Amniotic epithelial cell (primary cell): ENCODE measurements at regions not wholly inside any gene's neighbourhood (a gene's known extent, or its start where the extent isn't known, plus 50 kb on each side); places are given as distances from the start of the nearest gene placed in this dataset.
"Not testable (repeated sequence)": the region's sequence is repeated elsewhere in the genome, so short reads cannot be mapped to it uniquely, and the experiment has no call there.

Experiments used
- DNase-seq: peaks from one replicate; pipeline ENCODE4 v3.0.0-alpha.2; 2010; ENCODE audit warnings: low read depth

DNA sequence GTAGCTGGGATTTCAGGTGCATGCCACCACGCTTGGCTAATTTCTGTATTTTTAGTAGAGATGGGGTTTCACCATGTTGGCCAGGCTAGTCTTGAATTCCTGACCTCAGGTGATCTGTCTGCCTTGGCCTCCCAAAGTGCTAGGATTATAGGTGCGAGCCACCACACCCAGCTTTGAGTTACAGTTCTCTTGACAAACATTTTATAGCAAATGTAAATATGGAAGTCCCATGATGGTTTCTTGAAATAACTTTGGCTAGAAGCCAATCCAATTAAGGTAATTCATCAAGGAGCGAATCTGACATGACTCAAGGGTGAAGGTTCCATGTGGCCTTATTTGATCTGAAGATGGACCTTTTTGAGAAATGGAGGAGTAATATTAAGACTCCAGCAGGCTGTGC, 76.2 kb upstream of the RFLNA start:
- not testable (repeated sequence) for DNase-seq

DNA sequence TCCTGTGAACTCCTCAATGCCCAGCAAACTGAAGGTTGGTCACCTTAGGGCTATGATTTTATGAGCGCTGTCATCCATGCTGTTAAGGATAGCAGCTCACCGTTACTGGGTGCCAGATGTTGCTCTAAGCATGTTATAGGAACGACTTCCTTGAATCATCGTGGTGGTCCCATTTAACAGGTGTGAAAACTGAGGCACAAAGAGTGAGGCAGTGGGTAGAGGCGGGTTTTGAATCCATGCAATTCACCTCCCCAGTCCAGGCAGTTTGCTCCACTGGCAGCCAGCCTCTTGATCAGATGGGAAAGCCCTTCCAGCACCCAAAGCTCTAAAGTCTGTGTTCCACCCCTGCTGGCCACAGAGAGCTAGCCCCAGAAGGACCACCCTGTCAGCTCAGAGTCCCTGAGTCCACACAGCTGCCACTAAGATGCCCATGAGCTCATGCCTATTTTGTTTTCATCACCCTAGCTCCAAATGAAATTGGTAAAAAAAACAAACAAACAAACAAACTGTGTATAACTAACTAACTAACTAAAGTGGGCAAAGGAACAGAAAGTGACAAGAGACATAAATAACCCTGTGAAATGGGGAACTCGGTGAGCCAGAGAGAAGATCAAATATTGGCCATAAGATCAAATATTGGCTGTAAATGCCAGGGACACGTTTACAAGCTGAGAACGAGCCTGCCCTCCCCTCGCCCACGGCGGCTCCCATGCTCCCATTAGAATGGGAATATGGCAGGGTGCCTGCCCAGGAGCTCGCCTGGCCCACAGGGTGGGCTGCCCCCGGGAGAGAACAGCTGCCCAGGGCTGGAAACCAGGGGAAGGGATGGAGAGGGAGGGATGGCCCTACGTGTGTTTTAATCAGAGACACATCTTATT, 72.3 kb upstream of the RFLNA start:
- DNase-seq, result no peak

DNA sequence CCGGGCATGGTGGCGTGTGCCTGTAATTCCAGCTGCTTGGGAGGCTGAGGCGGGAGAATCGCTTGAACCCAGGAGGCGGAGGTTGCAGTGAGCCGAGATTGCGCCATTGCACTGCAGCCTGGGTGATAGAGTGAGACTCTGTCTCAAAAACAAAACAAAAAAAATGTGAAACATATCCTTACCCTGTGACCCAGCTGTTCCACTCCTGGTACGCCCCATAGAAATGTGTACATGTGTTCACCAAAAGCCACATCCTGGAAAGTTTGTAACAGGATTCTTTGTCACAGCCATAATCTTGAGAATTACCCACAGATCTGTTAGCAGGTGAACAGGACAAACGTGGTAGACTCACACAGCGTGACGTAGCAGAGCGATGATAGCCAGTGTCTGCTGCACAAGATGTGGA, 71.2 kb upstream of the RFLNA start:
- DNase-seq, result not testable (repeated sequence)

DNA sequence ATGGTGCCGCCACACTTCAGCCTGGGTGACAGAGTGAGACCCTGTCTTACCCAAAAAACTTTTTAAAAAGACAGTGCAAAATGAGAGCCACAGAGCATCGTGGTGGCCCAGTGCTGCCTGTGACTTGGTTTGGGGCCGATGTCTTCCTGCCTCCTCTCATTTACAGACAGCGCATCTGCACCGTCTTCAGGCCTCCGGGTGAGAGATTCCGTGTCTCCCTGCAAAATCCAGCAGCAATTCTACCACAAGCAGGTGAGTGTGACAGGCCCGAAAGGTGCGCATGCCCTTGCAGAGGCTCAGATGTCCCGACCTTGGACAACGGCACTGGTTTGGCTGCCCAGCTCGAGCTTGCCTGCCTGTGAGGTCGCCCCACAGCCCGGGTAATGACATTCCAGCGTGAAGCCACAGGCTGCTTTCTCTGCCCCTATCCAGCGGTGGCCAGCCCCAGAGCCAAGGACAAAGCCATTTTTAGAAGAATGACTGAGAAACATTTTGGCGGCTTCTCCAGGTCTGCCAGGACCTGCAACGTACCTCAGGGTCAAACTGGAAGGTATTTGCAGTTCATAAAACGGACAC, 70.3 kb upstream of the RFLNA start:
- DNase-seq, result no peak

DNA sequence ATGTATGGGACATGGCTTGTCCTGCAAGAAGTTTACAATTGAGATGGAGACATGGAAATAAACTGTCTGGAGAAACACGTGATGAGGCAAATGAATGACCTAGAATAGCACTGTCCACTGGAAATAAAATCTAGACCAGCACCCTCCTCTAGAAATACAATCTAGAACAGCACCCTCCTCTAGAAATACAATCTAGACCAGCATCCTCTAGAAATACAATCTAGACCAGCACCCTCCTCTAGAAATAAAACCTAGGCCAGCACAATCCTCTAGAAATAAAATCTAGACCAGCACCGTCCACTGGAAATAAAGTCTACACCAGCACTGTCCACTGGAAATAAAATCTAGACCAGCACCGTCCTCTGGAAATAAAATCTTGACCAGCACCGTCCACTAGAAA, 69.2 kb upstream of the RFLNA start:
- DNase-seq, result no peak

DNA sequence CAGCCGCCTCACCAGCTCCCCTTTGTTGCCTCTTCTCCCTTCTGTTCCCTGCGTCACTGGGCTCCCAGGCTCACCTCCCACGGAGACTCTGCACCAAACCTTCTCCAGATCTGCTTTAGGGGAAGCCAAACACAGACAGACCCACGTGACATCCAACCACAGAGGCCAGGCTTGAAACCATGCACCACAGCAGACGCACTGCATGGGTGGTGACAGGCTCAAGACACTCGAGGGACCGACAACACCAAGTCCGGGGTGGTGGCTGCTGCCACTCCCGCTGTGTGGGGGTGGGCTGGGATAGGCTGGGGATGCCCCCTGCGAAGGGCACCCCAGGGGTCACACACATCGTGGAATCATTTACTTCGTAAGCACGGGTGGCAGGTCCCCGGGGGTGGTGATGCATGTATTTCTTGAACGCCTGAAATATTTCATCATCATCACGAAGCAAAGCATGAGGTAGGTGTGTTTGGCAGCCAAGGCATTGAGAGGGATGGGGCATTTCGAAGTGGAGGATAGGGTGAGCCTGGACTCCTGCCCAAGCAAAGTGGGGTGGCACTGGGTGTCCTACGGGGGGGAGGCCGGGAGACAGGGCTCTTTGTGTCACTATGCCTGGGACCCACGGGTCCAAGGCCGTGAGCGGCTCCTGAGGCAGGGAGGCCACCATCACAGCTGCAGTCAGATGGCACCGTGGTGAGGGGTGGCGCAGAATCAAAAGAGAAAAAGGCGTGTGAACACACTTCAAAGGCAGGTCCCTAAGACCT, 66.8 kb upstream of the RFLNA start:
- no peak for DNase-seq

DNA sequence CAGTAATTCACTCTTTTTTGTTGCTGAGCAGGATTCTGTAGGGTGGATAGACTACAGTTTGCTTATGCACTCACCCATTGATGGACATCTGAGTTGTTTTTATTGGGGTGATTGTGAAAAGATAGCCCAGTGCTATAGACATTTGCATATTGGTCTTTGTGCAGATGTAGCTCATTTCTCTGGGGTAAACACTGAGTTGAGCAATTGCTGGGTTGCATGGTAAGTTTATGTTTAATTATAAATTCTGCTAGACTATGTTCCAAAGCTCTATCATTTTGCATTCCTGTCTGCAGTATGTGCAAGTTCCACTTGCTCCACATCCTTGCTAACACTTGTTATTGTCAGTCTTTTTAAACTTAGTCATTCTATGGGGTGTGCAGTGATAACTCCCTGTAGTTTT, 65.4 kb upstream of the RFLNA start:
- DNase-seq, result peak; percentile 31

DNA sequence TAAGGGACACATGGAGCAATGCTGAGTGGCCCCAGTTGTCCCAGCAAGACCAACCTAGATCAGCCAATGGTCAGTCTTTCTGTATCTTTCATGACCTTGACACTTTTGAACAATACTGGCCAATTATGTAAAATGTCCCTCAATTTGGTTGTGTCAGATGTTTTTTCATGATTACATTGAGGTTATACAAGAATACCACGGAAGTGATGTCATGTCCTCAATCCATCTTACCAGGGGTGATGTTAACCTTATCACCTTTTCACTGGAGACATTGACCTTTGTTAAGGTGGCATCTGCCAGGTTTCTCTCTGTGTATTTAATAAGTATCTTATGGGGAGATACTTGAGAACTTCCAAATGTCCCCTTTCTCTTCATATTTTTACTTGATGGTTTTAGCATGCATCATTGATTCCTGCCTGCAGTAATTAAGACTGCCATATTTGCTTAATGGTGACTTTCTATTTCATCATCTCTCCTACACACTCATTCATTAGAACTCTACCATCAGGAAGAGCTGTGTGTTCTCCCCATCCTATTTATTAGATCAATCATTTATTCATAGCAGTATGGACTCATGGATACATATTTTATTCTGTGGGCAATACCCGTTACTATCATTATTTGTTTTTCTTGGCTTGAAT, 64.7 kb upstream of the RFLNA start:
- no peak for DNase-seq

DNA sequence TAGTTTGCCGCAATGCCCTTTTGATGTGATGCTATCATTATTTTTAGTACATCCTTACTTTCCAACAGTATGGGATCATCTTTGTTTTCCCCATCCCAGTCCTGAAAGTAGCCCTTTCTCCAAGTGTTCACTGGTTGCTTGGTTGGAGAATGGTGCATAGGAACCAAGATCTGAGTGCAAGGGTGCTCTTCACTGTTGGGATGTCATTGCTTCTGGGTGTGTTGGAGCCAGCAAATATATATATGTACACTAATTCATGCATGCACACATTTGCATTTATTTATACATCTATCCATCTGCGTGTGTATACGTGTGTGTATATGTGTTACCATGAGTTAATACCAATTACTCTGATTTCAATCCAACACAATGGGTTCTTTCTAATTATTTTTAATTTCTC, 64.1 kb upstream of the RFLNA start:
- DNase-seq, result no peak

DNA sequence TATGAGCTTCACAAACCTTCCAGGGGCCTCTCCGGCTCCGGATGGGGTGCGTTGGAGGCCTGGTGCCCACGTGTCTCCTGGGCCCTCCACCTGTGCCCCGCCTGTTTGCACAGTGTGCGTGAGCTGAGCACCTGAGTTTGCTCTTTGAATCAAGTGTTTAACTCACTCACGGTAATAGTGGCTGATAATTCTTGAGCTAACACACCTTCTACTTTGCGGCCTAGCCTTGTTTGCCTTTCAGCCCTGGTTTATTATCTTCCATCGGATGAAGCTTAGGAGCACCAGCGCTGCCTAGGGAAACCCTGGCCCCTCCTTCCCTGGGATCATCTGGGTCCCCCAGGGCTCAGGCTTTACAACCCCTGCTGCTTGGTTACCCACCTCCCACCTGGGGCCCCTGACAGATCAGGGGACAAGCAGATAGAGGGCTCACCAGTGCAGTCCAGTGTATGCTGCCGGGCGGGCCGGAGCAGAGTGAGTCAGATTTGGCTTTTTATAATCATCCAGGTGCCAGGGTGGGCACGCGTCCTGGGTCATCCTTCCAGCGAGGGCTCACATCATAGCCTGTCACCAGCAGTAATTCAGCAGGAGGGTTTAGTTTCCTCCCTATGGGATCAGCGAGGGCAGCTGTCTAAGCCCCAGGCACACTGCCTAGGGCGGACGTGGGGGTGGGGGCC, 62.8 kb upstream of the RFLNA start:
- no peak for DNase-seq

DNA sequence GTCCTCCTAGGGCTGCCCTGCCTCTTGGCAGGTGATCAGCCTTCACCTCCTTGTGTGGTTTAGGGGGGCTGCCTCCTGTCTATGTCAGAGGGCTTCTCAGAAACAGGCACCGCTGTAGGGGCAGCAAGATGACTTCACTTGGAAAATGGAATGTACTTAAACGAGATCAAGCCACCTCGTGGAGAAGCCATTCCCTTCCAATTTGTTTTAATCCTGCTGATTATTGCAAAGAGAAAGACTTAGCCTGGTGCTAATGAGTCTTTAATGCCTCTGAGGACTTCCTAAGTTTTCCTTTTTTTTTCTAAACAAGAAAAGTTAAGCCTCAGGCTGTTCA, 62.3 kb upstream of the RFLNA start:
- peak; percentile 8 for DNase-seq

DNA sequence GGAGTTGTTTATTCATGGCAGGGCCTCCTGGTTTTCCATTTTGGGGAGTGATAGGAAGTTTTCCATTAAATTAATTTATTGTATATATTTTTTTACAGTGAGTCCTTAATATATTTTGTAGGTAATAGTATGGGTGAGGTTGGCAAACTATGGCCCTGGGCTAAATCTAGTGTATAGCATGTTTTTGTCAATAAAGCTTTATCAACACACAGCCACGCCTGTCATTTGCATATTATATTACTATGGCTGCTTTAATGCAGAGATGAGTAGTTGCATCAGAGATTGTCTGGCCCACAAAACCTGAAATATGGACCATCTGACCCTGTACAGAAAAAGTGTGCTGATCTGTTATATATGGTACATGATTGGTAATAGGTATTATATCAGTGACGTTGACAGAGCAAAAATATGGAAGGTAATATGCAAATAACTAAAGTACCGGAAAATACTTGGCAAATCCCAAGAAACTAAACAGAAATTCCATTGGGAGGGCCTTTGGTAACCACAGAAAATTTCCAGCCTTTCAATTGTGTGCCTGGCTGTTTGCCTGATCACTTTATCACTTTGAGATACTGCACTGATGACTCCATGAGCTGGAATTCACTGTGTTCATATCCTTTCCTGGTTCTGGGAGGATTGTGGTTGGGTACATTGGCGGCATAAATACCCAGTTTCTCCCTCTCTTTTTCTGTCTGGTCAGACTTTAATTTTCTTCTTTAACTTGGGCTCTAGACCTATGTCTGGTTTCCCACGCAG, 61.7 kb upstream of the RFLNA start:
- DNase-seq, result peak; percentile 99

DNA sequence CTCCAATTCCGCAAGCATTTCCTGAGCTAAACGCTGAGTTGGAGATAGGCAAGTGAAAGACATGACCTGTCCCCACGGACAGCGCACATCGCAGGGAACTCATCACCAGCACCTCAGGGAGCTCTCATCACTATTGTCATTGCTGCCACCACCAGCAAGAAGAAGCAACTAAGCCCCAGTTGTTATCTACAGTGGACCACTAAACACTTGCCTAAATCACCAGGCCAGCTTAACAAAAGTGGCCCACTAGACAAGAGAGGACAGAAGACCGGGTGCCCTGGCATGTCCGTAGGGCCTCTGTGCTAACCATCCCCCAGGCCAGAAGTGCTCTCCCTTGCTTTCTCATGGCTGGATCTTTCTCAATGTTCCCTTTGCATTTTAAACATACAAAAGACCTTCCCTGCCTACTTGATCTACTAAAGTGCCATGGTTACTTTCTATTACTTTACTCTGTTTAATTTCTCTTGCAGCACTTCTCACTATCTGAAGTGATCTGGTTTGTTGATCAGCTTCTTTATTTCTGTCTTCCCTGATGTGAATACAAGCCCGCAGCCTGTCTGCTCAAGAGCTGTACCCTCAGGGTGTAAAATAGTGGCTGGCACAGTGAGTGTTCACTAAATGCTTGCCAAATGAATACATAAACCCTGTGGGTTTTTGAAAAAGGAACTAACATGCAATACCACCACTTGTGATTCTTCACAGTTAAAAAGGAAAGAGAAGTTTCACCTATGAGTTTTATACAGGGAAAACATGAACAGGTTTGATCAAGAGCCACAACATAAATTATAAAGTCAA, 60.9 kb upstream of the RFLNA start:
- peak; percentile 65 for DNase-seq

DNA sequence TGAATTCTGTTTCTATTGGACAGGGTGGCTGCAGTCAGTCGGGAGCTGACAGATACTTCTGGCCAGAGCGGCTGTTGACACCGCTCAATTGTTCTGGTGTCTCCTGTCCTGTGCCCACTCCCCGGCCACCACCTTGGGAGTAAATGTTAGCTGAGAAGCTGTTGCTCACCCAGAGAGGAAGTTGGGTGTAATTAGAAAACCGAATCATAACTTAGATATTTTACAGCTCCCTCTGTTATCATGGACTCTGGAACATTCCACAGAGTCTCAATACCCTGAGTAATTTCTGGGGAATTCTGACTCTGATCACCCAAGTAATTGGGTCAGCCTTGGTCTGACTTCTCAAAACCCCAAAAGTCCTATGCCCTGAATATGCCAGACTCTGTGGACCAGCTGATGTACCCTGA, 58.3 kb upstream of the RFLNA start:
- DNase-seq, result peak; percentile 95

DNA sequence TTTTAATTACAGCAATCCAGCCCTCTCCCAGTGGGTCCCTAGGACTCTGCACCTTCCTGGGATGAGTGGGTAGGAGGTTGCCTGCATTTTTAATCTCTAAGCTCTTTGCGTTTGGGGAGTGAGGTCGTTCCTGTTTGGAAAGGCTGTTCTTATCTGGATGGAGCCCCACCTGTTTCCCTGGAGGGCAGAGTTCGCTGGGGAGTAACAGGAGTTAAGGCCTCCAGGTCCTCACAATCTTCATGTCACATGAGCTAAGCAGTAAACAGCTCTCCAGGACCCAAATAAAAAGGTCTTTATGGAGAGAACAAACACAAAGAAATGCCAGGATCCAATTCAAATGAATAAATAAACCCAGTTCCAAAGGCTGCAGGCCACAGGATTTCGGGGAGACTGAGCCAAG, 56.0 kb upstream of the RFLNA start:
- no peak for DNase-seq

DNA sequence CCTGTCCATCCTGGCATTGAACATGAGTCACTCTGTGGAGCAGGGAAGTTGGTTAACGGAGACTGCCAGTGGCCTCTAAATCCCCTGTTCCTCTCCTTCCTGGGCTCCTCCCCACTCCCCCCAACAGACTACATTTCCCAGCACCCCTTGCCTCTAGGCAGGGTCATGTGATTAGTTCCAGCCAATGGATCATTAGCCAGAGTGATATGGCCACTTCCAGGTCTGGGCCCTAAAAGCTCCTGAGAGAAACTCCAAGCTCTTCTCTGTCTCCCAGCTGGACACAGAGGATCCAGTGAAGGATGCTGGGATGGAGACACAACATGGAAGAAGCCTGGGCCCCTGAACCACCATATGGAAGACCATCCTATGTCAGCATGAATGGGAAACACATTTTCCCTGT, 54.4 kb upstream of the RFLNA start:
- peak; percentile 41 for DNase-seq

DNA sequence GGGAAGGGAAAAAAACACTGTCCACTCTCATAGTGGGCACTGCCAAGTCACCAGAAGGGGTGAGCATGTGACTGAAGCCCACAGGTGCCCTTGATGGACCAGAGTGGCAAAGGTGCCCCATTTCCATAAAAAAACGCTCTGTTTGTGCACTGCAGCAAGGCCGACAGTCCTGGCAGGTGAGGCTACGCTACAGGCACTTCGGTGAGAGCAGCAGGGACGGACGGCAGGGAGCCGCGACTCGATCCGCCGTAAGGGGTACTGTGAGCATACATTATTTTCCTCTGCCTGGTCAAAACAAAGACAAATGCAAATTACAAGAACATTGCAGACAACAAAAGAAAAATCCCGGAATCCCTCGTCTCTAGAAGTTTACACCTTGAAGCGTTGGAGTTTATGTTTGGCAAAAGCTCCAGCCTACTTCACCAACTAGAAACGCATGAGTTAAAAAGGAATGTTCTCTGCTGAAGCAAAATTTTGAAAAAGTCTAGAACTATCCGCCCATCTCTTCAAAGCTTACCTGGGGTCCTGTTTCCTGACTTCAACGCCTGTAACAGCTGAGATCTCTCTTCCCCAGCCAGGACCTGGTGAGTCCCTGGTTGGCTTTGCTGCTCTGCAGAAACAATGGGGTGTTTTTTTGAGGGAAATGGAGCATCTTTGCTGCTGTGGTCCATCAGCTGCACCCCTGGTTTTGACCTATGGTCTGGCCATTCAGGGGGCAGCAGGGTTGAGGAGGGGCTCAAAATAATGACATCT, 52.9 kb upstream of the RFLNA start:
- no peak for DNase-seq

DNA sequence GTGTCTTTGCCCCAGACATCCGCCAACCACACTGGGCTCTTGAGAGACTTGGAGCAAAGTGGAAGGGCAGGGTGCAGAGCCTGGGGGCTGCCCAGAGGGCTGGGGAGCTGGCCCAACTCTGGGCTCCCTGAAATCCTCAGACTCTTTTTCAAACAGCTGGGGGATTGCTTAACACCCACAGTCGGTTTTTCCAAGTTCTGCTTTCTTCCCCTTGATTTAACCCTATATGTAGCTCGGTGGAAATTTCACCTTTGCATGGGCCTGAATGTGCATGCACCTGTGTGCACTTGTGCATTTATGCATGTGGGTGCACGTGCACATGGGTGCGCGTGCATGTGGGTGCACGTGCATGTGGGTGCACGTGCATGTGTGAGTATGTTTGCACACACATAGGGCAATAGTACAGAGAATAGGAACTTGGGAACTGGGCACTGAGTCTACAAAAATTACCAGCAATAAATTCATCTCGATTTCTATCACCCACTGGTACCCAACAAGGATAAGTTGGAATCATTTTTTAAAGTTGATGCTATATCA, 52.3 kb upstream of the RFLNA start:
- no peak for DNase-seq

DNA sequence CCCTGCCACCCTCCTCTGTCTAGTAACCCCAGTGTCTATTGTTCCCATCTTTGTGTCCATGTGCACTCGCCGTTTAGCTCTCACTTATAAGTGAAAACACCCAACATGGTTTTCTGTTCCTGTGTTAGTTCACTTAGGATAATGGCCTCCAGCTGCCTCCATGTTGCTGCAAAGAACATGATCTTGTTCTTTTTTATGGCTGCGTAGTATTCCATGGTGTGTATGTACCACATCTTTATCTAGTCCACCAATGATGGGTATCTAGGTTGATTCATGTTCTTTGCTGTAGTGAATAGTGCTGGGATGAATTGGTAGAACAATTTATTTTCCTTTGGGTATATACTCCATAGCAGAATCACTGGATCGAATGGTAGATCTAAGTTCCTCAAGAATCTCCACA, 51.0 kb upstream of the RFLNA start:
- DNase-seq, result no peak
